GM21367 (cell line): ENCODE measurements at regions not wholly inside any gene's neighbourhood (a gene's known extent, or its start where the extent isn't known, plus 50 kb on each side); places are given as distances from the start of the nearest gene placed in this dataset.

Experiments
- ATAC-seq: cut with Tn5 transposase; IDR thresholded peaks from one replicate; pipeline ENCODE4 v1.9.1; 2021; ENCODE audit not compliant: unreplicated experiment

DNA sequence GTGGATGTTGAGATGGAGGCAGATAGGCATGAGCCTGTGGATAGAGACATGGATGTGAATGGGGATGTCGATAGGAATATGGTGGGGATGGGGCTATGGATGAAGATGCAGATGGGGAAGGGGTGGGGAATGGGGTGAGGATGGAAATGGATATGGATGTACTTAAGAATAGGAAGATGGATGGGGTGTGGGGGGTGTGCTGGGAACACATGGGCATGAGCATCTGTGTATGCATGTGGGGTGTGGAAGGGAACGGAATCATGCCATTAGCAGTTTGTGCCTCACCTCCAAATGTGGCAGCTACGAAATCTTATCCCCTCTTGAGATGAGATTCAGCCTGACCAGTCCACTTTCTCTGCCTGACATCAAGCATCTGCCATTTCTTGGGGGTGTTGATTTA is 359.5 kb upstream of the MGMT start:
- no peak for ATAC-seq

DNA sequence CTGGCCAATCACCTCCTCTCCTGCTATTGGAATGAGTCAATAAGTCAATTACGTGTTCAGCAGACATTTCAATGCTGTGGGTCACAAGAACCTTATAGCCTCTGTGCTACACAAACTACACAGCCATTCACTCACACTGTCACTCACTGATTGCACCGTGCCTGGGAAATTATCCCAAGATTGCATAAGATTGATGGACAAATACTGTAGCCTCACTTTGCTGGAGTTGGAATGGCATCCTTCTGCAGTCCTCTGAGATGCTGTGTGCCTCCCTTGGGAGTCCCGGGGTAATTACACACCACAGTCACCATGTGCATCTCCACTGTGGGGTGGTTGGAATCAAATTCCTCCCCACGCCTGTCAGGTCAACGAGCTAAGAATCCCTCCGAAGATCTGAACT is 358.7 kb upstream of the MGMT start:
- no peak for ATAC-seq

DNA sequence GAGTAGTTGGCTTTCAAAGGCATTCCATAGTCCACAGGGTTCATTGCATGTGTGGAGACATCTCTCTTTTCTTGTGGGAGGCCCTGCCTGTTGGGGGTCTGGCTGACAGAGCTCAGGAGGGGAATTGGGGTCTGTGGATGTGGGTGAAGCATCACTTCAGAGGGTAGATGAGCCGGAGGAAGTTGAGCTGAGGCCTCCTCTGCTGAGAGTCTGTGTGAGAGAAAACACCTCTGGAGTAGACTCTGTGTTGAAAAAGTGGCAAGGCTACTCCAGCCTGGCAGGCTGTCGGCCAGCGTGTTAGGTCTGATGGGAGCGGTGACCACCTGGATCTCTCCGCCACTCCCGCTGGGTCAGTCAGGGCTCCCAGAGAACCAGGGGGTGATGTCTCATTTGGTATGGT is 358.0 kb upstream of the MGMT start:
- no peak for ATAC-seq

DNA sequence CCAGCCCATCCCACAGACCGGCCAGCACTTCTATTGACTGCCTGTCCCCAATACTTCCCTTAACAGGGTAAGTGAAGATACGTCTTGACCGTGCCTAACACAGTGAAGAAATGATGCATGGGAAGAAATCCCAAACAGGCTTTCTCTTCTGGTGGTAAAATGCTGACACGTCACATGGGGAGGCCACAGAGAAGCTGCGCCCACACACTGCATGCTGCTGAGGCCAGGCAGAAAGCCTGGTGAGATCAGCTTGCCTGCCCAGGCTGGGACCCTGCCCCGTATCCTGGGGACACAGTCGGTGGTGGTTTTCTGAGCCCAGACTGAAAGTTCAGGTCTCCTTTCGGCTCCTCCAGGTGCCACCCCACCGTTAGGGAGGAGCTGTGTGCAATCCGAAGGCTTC is 356.3 kb upstream of the MGMT start:
- no peak for ATAC-seq

DNA sequence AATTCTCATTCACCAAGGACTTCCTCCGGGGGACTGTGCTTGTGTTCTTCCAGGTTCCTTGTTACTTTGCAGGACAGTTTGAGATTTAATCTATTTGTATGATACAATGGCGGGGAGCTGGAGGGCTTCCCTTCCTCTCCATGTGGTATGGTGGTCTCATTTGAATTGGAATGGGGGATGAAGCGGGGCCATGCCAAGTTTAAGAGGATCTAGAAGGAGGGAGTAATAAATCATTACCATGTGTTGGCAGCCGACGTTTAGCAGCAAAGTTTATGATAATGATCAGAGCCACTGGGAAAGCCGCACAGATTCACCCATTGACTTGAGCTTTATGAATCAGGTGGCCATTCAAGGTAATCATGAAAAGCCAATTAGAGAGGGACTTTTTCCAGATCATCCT is 355.1 kb upstream of the MGMT start:
- ATAC-seq = no peak

DNA sequence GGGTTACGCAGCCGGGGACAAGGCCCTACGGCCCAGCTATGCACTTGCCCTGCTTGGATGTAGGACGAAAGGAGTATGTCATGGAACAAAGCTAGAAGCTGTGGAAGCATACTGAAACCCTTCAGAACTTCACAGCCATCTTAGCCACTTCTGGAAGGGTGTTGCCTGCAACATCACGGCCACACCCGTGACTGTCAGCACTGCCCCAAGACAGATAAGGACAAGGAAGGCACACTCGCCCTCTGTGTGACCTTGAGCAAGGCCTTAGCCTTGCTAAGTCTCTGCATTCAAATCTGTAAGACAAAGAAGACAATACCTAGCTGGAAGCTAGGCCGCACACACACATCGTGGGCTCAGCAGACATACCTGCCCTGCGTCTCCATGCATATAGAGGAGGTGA is 352.5 kb upstream of the MGMT start:
- ATAC-seq = no peak

DNA sequence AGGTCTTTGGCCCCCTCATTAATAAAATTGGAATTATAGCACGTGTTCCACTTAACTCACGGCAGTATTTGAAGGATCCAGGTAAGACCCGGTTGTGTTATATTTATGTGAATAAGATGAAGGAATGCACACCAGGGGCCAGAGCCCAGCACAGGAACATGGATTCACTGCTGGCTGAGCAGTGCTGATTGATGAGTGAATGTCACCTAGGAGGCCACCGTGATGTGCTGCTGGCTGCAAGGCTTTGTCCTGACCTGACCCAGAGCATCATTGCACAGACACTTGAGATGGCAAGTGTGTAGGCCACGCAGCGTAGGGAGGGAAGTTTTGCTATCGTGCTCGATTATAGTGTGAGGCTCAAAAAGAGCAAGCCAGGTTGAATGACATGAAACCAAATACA is 350.7 kb upstream of the MGMT start:
- no peak for ATAC-seq

DNA sequence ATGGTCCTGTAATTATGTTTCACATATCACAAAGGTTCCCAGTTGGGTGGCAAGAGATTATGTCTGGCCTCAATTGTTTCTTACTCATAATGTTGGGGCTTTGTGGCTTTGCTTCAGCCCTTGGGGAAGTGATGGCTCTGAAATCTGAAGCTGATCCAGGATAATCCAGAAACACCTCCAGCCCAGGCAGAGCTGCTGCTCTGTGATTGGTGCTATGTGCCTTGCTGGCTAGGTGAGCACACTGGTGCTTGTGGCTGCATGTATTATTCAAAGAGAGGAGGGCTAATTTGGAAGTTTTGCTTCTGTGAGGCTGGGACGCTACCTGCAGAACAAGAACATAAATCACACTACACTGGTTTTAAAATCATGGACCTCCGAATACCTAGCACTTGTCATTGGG is 346.6 kb upstream of the MGMT start:
- no peak for ATAC-seq

DNA sequence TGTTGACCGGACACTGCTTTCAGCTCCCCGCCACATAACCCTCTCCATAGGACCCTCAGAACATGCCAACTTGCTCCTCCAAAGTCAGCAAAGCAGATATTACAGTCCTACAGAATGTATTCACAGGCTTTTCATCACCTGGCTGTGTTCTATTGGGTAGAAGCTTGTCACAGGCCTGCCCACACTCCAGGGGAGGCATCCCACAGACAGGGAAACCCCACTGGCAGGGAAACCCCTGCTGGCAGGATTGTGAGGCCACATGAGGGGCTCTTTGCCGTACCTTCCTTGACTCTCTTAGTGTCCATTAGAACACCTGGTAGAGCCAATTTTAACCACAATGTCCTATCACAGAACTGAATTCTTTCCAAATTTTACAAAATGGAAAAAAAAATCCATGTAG is 344.2 kb upstream of the MGMT start:
- ATAC-seq = no peak

DNA sequence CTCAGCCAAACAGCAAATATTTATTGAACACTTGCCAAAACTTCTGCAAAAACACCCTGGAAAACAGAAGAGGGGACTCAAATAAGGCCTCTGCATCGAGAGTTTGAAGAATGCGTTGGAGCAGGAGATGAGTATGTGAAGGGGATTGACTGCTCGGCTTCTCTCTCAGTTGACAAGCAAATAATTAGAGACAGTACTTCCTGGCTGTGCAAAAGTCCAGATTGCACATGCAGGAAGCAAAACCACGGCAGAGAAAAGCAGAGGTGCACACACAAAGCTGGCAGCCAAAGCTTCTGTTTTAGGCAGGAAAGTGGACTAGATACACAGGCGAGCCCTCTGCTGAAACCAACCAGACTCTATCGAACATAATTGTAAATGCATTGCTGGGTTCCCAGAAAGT is 343.6 kb upstream of the MGMT start:
- ATAC-seq = no peak

DNA sequence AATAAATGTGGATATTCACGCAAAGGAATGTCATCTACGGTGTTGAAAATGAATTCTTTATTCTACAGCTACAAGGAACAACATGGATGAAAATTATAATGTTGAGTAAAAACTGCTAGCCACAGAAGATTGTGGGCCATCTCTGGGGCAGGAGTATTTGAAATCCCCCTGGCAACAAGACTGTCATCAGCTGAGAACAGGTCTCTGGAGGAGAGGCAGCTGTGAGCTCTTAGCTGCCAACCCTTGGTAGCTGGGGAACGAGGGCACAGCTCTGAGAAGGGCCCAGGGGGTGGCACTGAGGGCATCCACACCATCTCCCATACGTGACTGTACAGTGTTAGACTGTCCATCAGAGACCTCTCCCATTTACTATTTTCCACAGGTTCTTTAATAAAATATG is 340.1 kb upstream of the MGMT start:
- no peak for ATAC-seq

DNA sequence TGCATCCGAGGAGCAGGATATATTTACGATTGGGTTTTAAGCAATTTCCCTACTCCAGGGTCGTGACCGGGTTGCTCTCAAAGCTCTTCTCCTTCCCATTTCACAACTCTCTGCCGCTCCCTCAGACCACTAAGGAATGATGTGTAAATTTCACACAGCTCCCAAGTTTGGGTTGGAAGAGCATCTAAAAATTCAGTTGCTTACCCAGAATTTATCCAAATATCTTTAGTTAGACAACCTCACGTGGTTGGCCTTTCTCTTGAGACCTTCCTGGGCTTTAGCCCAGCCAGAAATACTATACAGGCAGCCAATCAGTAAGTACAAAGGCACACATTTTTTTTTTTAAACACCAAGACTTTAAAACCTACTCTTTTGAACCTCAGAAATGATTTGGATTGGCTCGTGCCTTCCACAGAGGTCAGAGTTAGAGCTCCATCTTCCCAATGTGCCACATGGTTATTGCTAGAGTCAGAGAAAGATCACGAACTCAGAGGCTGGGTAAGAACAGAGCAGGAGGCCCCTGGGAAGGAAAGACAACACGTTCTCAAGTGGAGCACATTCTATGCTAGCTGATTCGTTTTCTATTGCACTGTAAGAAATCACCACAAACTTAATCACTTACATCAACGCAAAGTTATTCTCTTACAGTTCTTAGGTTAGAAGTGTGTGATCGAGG is 335.4 kb upstream of the MGMT start:
- no peak for ATAC-seq

DNA sequence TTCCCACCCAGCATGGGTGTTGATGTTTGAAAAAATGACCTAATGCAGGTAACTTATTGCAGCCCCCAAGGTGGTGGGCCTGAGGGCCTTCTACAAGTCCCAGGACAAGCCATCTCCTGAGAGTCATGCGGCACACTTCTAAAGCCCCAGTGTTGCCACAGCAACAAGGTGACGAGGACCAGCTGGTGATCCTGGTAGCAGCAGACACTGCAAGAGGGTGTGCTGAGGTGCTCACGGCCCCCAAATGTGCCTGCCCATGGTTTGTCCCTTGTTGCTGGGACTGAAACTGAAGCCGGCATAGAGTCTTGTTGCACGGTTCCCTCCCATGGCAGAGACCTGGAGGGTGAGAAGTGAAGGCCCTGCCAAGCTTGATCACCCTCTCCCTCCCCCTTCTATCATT is 333.2 kb upstream of the MGMT start:
- no peak for ATAC-seq

DNA sequence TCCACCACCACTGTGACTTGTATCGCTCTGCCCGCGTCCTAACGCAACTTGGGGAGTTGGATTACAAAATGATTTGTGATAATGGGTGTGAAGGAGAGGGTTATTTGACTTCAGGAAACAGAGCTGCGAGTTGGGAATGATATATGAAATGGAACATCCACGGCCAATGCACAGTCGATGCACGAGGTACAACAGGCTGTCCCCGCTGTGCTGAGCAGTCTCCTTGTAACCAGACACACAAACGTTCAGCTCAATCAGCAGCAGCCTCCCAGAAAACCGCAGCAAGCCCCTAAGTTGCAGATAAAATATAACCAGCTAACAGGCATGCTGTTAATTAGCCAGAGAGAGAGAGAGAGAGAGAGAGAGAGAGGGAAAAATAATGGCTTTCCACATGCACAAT is 332.7 kb upstream of the MGMT start:
- no peak for ATAC-seq

DNA sequence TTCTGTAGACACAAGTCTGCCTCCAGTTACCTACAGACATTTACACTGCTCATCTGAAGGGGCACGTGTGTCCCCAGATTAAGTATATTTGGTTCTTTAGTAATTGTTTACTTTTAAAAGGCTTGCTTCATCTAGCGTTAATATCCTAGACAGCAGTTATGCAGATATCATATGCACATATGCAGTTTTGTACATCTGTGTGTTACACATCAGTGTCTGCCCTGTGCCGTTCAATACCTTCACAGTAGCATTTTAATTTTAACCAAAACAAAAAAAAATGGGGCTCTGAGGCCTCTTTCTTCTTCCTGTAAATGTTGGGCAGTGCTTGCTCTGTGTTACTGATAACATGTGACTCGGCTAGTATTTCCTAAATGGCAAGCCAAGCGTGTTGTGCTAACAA is 331.4 kb upstream of the MGMT start:
- ATAC-seq = no peak

DNA sequence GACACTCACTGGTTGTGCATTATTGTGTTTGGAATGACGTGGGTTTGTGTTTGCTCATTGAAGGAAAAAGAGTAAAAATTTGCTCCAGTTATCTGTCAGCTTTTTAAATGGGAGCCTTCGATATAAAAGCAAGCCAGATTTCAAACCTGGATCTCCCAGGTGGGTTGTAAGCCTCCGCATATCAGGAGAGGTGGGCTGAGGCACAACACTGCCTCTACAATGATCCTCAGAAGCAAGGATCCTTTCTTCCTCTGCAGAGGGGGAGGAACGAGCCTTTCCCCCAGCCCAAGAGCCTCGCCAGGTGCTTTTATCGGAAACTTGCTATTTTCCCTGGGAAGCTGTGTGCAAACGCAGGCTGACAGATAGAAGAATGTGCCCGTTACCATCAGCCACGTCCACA is 331.0 kb upstream of the MGMT start:
- no peak for ATAC-seq

DNA sequence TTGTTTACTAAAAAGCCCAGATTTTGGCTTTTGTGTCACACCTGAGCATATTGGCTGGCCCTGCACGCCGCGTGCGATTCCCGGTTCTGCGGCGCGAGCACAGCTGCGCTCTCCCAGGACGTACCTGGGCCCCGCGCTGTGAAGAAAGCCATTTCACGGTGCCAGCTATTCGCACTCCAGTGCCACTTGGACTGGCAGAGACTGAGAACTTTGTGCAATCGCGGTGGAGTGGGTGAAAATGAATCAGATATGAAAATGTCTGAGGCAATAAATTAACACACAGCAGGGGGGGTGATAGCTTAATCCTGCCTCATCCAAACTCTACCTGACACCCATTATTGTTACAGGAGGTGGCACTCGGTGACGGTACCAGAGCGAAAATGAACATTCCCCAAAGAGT is 330.1 kb upstream of the MGMT start:
- ATAC-seq = no peak

DNA sequence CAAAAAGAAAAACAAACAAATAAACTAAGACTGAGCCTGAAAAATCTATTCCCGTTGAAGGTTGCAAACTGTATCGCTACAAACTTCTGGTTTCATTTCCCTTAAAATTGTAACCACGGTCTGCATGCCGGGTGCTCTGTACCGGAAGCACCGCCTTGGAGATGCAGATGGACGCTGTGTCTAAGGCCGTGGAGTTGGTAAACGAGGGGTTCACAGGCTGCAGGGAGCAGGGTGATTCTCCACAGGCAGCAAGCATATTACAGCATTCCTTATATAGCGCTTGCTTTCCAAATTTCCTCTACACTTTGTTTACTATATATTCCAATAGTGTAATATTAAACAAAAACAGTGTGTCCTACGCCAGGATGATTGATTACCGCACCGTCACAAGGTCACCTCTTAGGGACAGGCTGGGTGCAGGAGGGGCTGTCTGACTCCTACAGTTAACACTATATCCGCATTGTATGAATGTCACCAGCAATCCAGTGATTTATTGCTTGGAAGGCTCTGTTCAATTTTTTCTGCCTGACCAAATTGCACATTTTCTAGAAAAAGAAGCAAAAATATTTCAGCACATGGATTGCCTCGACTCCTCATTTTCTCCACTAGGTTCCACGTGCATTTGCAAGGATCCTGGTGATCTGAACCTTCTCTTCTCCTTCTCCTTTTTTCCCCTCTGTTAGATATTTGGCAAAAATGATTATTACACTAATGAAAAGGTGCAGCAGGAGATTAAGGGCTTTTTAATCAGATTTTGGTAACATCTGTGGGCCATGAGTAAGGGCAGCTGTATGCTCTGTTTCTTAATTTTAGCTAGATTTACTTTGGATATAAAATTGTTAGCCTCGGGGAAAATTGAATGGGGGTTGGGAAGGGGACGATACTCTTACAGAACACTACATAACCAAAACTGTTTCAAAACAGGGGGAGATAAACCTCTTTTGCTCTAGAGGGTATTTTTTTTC is 325.8 kb upstream of the MGMT start:
- ATAC-seq = no peak

DNA sequence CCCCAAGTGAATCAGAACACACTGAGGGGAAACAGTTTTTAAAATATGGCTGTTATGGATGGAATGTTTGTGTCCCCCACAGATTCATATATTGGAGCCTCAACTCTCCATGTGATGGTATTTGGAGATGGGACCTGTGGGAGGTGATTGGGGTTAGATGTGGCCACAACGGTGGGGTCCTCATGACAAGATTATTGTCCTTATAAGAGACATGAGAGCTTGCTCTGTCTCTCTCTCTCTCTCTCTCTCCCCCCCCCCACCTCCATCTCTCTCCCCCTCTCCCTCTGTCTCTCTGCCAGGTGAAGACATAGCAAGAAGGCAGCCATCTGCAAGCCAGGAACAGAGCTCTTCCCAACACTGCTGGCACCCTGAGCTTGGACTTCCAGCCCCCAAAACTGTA is 315.8 kb upstream of the MGMT start:
- ATAC-seq = no peak

DNA sequence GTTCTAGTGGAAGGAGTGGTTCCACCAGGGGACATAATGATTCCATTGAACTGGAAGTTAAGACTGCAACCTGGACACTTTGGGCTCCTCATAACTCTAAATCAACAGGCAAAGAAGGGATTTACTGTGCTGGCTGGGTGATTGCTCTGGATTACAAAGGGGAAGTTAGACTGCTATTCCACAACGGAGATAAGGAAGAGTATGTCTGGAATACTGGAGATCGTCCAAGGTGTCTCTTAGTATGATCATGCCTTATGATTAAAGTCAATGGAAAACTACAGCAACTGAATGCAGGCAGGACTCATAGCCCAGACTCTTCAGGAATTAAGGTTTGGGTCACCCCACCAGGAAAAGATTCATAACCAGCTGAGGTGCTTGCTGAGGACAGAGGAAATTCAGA is 310.6 kb upstream of the MGMT start:
- no peak for ATAC-seq

DNA sequence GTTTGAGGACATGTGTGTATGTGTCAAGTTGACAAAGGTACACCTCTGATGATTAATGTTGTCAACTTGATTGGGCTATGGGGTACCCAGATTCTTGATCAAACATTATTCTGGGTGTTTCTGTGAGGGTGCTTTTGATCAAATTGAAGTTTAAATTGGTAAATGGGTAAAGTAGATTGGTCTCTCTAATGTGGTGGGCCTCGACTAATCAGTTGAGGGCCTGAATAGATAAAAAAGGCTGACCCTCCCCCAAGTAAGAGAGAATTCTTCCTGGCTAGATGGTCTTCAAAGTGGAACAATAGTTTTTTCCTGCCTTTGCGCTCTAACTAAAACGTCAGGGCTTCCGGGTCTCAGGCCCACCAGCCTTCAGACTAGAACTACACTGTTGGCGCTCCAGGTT is 309.9 kb upstream of the MGMT start:
- no peak for ATAC-seq

DNA sequence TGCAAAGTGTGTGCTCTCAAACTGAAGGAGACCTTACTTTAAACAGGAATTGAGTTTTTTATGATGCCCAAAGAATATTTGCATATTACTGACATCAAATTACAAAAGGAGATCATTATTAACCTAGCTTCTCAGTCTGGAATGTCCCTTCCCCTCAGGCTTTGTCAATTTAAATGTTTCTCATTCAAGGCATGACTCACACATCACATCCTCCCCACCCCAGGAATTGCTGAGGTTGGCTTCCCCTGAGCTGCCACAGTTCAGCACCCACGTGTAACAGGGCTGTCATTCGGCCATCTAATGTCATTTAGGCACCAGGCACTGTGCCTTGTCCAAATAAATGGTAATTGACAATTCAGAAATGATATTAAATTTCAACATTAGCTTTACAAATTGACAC is 305.9 kb upstream of the MGMT start:
- ATAC-seq = no peak

DNA sequence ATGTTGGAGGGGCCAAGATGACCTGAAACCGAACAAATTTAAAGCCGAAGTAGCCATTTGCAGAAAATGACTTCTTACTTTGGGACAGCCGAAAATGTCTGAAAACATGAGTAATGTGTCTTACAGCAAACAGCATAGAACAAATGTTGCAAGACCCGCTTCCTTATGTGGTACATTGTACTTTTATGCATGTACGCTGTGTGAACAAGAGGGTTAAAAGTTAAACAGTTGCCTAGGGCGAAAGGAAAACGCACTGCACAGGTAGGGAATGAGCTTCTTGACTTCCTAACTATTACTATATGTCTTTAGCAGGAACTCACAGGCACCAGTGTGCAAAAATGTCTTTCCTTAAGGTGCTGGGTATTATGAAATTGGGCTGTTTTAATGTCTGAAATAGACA is 303.5 kb upstream of the MGMT start:
- ATAC-seq = no peak
